K562 (cell line): ENCODE measurements at regions not wholly inside any gene's neighbourhood (a gene's known extent, or its start where the extent isn't known, plus 50 kb on each side); places are given as distances from the start of the nearest gene placed in this dataset.

Experiments used
- ATAC-seq: fragments of 200-7000 bp; cut with Tn5 transposase; 3 replicates; pipeline ENCODE4 v1.9.1; 2020; ENCODE audit warnings: moderate library complexity
- BruUV-seq: library from RNA; stranded (reverse); fragments of 400-500 nt; replicated peaks from 2 replicates; lab custom pipeline; 2021; lab: Mats Ljungman, UMichigan
- CTCF ChIA-PET: fragments of 300-600 bp; formaldehyde crosslinking; extraction: SDS; loops from one replicate; lab custom pipeline; 2021; ENCODE audit warnings: low intra/inter-chr PET ratio; lab: Yijun Ruan, JAX
- POLR2A ChIA-PET: fragments of 300-600, 350-650 bp; sonication (Branson Sonifier 250); formaldehyde crosslinking; extraction: SDS; loops from one replicate; lab custom pipeline; 2021; ENCODE audit warnings: antibody characterized with exemption, inconsistent platforms; lab: Yijun Ruan, JAX
- DNase-seq, 4 experiments: peaks; one replicate each; pipeline versions ENCODE4 v3.0.0 to v3.0.0-alpha.2; 2011 to 2018; ENCODE audit warnings: low spot score in 3 of 4, mixed read lengths in 3 of 4; ENCODE audit errors: extremely low read depth in 1 of 4
- FAIRE-seq: peaks from 2 replicates; lab custom pipeline; 2011; peaks lifted over from hg19 to GRCh38; lab: Jason Lieb, UNC
- H2AFZ ChIP-seq: 2 replicates; pipeline ENCODE4 v1.6.0; 2011; ENCODE audit warnings: low read depth, low read length, control low read depth, inconsistent platforms
- H3K27ac ChIP-seq: fragments of 200-600 bp; 3 replicates; pipeline ENCODE4 v1.8.0; 2011; ENCODE audit warnings: low read depth, mild to moderate bottlenecking, control low read depth, inconsistent platforms, low read length, moderate library complexity, mixed read lengths; ENCODE audit errors: extremely low read depth
- H3K27me3 ChIP-seq, 2 experiments: fragments of 300-600 bp in 1 of 2; 2 replicates in 1 of 2; 3 replicates in 1 of 2; pipeline versions ENCODE4 v1.6.0 to v1.8.0; 2011; ENCODE audit warnings: inconsistent platforms in 2 of 2, low read length in 2 of 2, mild to moderate bottlenecking in 1 of 2, mixed read lengths in 1 of 2, moderate library complexity in 1 of 2; ENCODE audit not compliant: control insufficient read depth in 2 of 2, insufficient read depth in 2 of 2
- H3K36me3 ChIP-seq: fragments of 300-600 bp; 3 replicates; pipeline ENCODE4 v1.8.0; 2011; ENCODE audit warnings: mild to moderate bottlenecking, low read length, inconsistent platforms; ENCODE audit not compliant: control insufficient read depth, insufficient read depth
- H3K4me1 ChIP-seq, 2 experiments: fragments of 200-600 bp in 1 of 2; replicated peaks in 1 of 2; 2 replicates in 1 of 2; 3 replicates in 1 of 2; pipeline versions ENCODE4 v1.5.1 to v1.8.0; 2011; ENCODE audit warnings: inconsistent platforms in 2 of 2, low read length in 2 of 2, mild to moderate bottlenecking in 1 of 2, mixed read lengths in 1 of 2, moderate library complexity in 1 of 2; ENCODE audit not compliant: control insufficient read depth in 2 of 2, insufficient read depth in 2 of 2
- H3K4me2 ChIP-seq: 2 replicates; pipeline ENCODE4 v1.6.1; 2011; ENCODE audit warnings: low read length, control low read depth, inconsistent platforms, mixed read lengths; ENCODE audit not compliant: insufficient read depth
- H3K4me3 ChIP-seq: fragments of 200-600 bp; sonication (generic), shearing (Covaris generic); 2 replicates; pipeline ENCODE4 v1.5.1; 2016; ENCODE audit warnings: control low read depth, inconsistent platforms
- H3K79me2 ChIP-seq: fragments of 200-600 bp; 3 replicates; pipeline ENCODE4 v1.8.0; 2011; ENCODE audit warnings: low read length, inconsistent platforms; ENCODE audit not compliant: control insufficient read depth, insufficient read depth
- H3K9ac ChIP-seq, 2 experiments: 2 replicates each; pipeline versions ENCODE4 v1.6.0 to v1.6.1; 2011; ENCODE audit warnings: low read depth in 2 of 2, low read length in 2 of 2, control low read depth in 1 of 2, inconsistent platforms in 1 of 2, mild to moderate bottlenecking in 1 of 2, mixed read lengths in 1 of 2; ENCODE audit not compliant: insufficient read depth in 1 of 2
- H3K9me1 ChIP-seq: one replicate; pipeline ENCODE4 v1.6.0; 2011; ENCODE audit warnings: inconsistent platforms, mild to moderate bottlenecking, low read length, moderate library complexity; ENCODE audit not compliant: control insufficient read depth, insufficient read depth
- H3K9me3 ChIP-seq: replicated peaks from 2 replicates; pipeline ENCODE4 v1.5.1; 2011; ENCODE audit warnings: low read depth, low read length, inconsistent platforms; ENCODE audit not compliant: control insufficient read depth, insufficient read depth
- H4K20me1 ChIP-seq: replicated peaks from 2 replicates; pipeline ENCODE4 v1.6.1; 2011; ENCODE audit warnings: low read length, inconsistent platforms, mixed read lengths; ENCODE audit not compliant: control insufficient read depth, insufficient read depth
- DNMT1 ChIP-seq: fragments of 450-650 bp; IDR thresholded peaks from 2 replicates; pipeline ENCODE4 v1.6.1; 2016; ENCODE audit warnings: antibody characterized with exemption, mild to moderate bottlenecking
- ELF1 ChIP-seq: fragments of 200-800 bp; sonication (Bioruptor generic); IDR thresholded peaks from 2 replicates; pipeline ENCODE4 v1.6.1; 2016; ENCODE audit warnings: missing genetic modification characterization, missing compliant biosample characterization
- EZH2 ChIP-seq: IDR thresholded peaks from 2 replicates; pipeline ENCODE4 v1.6.1; 2012; ENCODE audit warnings: low read depth, mild to moderate bottlenecking, inconsistent platforms, low read length, borderline replicate concordance
- NFE2 ChIP-seq: IDR thresholded peaks from 2 replicates; pipeline ENCODE4 v1.6.1; 2014; ENCODE audit warnings: antibody characterized with exemption, low read depth
- RCOR1 ChIP-seq, 2 experiments: IDR thresholded peaks; 2 replicates each; pipeline ENCODE4 v1.6.1; 2012; ENCODE audit warnings: low read depth in 2 of 2, low read length in 2 of 2, borderline replicate concordance in 1 of 2, improper control_type of control experiment in 1 of 2
- SMARCC2 ChIP-seq: fragments of 450-650 bp; IDR thresholded peaks from 2 replicates; pipeline ENCODE4 v1.6.1; 2017; ENCODE audit warnings: antibody characterized with exemption, moderate library complexity, mild to moderate bottlenecking, low read depth
- SMC3 ChIP-seq: conservative IDR thresholded peaks from 2 replicates; pipeline ENCODE4 v1.6.1; 2011; ENCODE audit warnings: low read depth, low read length, improper control_type of control experiment; ENCODE audit not compliant: insufficient read depth
- WGBS: fragments of 100-300 bp; shearing (Covaris generic); methylation state at CpG from one replicate; pipeline ENCODE4 v1.1.6; 2016; ENCODE audit warnings: low coverage, mixed read lengths; ENCODE audit not compliant: insufficient coverage; ENCODE audit errors: missing lambda C conversion rate; 5-methylcytosine and 5-hydroxymethylcytosine counted together
- in situ Hi-C: fragments of 300-500 bp; cut with MboI; formaldehyde crosslinking; loops from 4 replicates; pipeline ENCODE4 v1.15.0; 2018; ENCODE audit warnings: inconsistent platforms, mixed read lengths
- intact Hi-C: fragments of 100-400 bp; cut with micrococcal nuclease; formaldehyde crosslinking; loops from 2 replicates; pipeline ENCODE4 v1.14.2; 2022
- TF ChIP-seq, protein P1 (sequence below): fragments of 250-450 bp; sonication (Bioruptor Pico); IDR thresholded peaks from 2 replicates; pipeline ENCODE4 v1.5.0; 2022; ENCODE audit warnings: mild to moderate bottlenecking
- TF ChIP-seq, protein P2 (sequence below), 2 experiments: fragments of 450-650 bp; formaldehyde crosslinking in 1 of 2; IDR thresholded peaks; 2 replicates each; pipeline versions ENCODE4 v1.4.0 to v1.6.1; 2014 to 2020; ENCODE audit warnings: mild to moderate bottlenecking in 2 of 2, borderline replicate concordance in 1 of 2, low read depth in 1 of 2
- TF ChIP-seq, protein P3 (sequence below): fragments of 450-650 bp; IDR thresholded peaks from 2 replicates; pipeline ENCODE4 v1.6.1; 2018; ENCODE audit warnings: mild to moderate bottlenecking, low read depth; ENCODE audit not compliant: partially characterized antibody

DNA sequence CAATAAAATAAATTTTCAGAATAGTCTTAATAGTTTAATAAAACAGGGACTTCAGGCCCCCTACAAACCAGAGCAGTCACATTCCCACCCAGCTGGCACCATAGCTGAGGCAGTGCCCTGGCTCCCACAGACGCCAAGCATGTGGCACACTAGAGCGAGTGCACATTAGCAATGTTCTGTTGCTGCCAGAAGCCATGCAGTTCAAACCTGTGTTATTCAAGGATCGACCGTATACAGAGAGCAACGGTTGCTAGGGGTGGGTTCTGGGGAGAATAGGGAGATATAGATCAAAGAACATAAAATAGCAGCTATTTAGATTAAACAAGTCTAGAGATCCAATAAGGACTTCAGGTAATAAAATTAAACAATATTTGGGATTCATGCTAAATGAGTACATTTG lies 419.3 kb upstream of the KLHL1 start (continued):
- TF ChIP-seq, protein P1, sequence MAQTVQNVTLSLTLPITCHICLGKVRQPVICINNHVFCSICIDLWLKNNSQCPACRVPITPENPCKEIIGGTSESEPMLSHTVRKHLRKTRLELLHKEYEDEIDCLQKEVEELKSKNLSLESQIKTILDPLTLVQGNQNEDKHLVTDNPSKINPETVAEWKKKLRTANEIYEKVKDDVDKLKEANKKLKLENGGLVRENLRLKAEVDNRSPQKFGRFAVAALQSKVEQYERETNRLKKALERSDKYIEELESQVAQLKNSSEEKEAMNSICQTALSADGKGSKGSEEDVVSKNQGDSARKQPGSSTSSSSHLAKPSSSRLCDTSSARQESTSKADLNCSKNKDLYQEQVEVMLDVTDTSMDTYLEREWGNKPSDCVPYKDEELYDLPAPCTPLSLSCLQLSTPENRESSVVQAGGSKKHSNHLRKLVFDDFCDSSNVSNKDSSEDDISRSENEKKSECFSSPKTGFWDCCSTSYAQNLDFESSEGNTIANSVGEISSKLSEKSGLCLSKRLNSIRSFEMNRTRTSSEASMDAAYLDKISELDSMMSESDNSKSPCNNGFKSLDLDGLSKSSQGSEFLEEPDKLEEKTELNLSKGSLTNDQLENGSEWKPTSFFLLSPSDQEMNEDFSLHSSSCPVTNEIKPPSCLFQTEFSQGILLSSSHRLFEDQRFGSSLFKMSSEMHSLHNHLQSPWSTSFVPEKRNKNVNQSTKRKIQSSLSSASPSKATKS (CRISPR knock-in tag) = no peak
- TF ChIP-seq SMC3 (no peak), ELF1 (no peak)

DNA sequence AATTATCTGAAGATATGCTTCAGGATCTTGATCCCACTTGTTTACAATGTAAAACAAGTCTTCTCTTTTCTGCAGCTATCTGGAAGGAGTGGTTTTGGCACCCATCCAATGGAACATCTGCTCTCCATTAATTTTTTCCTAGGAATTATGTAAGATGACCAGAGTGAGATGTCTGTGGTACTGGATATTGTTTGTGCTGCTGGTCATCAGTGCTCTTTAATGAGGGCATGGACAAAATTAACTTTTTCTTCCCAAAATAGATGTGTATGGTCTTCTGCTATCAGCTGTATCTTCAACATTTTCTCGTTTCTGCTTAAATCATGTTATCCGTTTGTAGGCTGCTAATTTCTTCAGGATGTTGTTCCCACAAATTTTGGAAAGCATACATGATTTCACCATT lies 415.4 kb upstream of the KLHL1 start:
- in situ Hi-C loops = no loop called here
- Histone ChIP-seq H3K4me2 (no peak overlapping the region), H3K9me1 (no peaks in the 10 kb centered on the region), H3K9me3 (no peaks in the 10 kb centered on the region), H3K9ac (no peak overlapping the region), H2AFZ (no peak overlapping the region), H3K4me1 (no peaks in the 10 kb centered on the region), H3K27me3 (no peaks in the 10 kb centered on the region), H3K79me2 (no peaks in the 10 kb centered on the region), H4K20me1 (no peaks in the 10 kb centered on the region), H3K4me3 (no peak overlapping the region), H3K36me3 (no peaks in the 10 kb centered on the region), H3K27ac (no peak overlapping the region)
- CTCF ChIA-PET = no interaction called here
- FAIRE-seq (no peak), ATAC-seq (no peak), DNase-seq (no peak)
- intact Hi-C loops = no loop called here
- WGBS = no CpG with 5 or more reads among the region's 2 CpGs
- POLR2A ChIA-PET = no interaction called here
- BruUV-seq = no TSS peak
- TF ChIP-seq, protein P2, sequence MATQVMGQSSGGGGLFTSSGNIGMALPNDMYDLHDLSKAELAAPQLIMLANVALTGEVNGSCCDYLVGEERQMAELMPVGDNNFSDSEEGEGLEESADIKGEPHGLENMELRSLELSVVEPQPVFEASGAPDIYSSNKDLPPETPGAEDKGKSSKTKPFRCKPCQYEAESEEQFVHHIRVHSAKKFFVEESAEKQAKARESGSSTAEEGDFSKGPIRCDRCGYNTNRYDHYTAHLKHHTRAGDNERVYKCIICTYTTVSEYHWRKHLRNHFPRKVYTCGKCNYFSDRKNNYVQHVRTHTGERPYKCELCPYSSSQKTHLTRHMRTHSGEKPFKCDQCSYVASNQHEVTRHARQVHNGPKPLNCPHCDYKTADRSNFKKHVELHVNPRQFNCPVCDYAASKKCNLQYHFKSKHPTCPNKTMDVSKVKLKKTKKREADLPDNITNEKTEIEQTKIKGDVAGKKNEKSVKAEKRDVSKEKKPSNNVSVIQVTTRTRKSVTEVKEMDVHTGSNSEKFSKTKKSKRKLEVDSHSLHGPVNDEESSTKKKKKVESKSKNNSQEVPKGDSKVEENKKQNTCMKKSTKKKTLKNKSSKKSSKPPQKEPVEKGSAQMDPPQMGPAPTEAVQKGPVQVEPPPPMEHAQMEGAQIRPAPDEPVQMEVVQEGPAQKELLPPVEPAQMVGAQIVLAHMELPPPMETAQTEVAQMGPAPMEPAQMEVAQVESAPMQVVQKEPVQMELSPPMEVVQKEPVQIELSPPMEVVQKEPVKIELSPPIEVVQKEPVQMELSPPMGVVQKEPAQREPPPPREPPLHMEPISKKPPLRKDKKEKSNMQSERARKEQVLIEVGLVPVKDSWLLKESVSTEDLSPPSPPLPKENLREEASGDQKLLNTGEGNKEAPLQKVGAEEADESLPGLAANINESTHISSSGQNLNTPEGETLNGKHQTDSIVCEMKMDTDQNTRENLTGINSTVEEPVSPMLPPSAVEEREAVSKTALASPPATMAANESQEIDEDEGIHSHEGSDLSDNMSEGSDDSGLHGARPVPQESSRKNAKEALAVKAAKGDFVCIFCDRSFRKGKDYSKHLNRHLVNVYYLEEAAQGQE (IDR thresholded peaks at IDR 0.05; ENCODE audit: borderline replicate concordance) = no peak
- TF ChIP-seq, protein P2 (CRISPR knock-in tag; IDR thresholded peaks at IDR 0.05; ENCODE audit: low read depth) = no peak
- TF ChIP-seq EZH2 (no peak), DNMT1 (no peak), SMARCC2 (no peak), RCOR1 (IDR thresholded peaks at IDR 0.05; ENCODE audit: borderline replicate concordance in 1 of 2, low read depth in 2 of 2, low read length in 2 of 2) (no peak), NFE2 (no peak)
- TF ChIP-seq, protein P3, sequence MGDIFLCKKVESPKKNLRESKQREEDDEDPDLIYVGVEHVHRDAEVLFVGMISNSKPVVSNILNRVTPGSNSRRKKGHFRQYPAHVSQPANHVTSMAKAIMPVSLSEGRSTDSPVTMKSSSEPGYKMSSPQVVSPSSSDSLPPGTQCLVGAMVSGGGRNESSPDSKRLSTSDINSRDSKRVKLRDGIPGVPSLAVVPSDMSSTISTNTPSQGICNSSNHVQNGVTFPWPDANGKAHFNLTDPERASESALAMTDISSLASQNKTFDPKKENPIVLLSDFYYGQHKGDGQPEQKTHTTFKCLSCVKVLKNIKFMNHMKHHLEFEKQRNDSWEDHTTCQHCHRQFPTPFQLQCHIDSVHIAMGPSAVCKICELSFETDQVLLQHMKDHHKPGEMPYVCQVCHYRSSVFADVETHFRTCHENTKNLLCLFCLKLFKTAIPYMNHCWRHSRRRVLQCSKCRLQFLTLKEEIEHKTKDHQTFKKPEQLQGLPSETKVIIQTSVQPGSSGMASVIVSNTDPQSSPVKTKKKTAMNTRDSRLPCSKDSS = no peak
